H1 (cell line): ENCODE measurements at regions not wholly inside any gene's neighbourhood (a gene's known extent, or its start where the extent isn't known, plus 50 kb on each side); places are given as distances from the start of the nearest gene placed in this dataset.
A peak's percentile ranks its signal among the peaks of the same experiment; 100 is the strongest.

Source experiments
- BACH1 ChIP-seq: IDR thresholded peaks from 2 replicates; pipeline ENCODE4 v1.6.1; 2012; ENCODE audit warnings: low read length, improper control_type of control experiment
- CHD2 ChIP-seq: IDR thresholded peaks from 2 replicates; pipeline ENCODE4 v1.6.1; 2012; ENCODE audit warnings: low read length, improper control_type of control experiment
- CTBP2 ChIP-seq: IDR thresholded peaks from 2 replicates; pipeline ENCODE4 v1.7.0; 2011; ENCODE audit warnings: borderline replicate concordance, mild to moderate bottlenecking, moderate library complexity, mixed read lengths, low read length; ENCODE audit not compliant: insufficient read depth, insufficient read length
- GTF2F1 ChIP-seq: IDR thresholded peaks from 2 replicates; pipeline ENCODE4 v1.6.1; 2012; ENCODE audit warnings: low read depth, low read length, improper control_type of control experiment, borderline replicate concordance
- JUND ChIP-seq: IDR thresholded peaks from 2 replicates; pipeline ENCODE4 v1.6.1; 2011; ENCODE audit warnings: mild to moderate bottlenecking, improper control_type of control experiment, low read length
- MAFK ChIP-seq: IDR thresholded peaks from 2 replicates; pipeline ENCODE4 v1.6.1; 2012; ENCODE audit warnings: low read depth, mild to moderate bottlenecking, improper control_type of control experiment, low read length
- TAF7 ChIP-seq: optimal IDR thresholded peaks from 2 replicates; pipeline ENCODE3; 2011; ENCODE audit warnings: low read depth, mild to moderate bottlenecking, inconsistent platforms, low read length, moderate library complexity, borderline replicate concordance
- TBP ChIP-seq: IDR thresholded peaks from 2 replicates; pipeline ENCODE4 v1.6.1; 2011; ENCODE audit warnings: low read depth, low read length, improper control_type of control experiment
- TF ChIP-seq, protein P1 (sequence below): fragments of 300-600 bp; sonication (generic); IDR thresholded peaks from 2 replicates; pipeline ENCODE4 v1.7.1; 2012; ENCODE audit warnings: low read length, moderate library complexity, mild to moderate bottlenecking, inconsistent platforms; ENCODE audit not compliant: insufficient replicate concordance
- TF ChIP-seq, protein P2 (sequence below): IDR thresholded peaks from 2 replicates; pipeline ENCODE4 v1.6.1; 2011; ENCODE audit warnings: low read depth, mild to moderate bottlenecking, low read length; ENCODE audit not compliant: insufficient read depth

DNA sequence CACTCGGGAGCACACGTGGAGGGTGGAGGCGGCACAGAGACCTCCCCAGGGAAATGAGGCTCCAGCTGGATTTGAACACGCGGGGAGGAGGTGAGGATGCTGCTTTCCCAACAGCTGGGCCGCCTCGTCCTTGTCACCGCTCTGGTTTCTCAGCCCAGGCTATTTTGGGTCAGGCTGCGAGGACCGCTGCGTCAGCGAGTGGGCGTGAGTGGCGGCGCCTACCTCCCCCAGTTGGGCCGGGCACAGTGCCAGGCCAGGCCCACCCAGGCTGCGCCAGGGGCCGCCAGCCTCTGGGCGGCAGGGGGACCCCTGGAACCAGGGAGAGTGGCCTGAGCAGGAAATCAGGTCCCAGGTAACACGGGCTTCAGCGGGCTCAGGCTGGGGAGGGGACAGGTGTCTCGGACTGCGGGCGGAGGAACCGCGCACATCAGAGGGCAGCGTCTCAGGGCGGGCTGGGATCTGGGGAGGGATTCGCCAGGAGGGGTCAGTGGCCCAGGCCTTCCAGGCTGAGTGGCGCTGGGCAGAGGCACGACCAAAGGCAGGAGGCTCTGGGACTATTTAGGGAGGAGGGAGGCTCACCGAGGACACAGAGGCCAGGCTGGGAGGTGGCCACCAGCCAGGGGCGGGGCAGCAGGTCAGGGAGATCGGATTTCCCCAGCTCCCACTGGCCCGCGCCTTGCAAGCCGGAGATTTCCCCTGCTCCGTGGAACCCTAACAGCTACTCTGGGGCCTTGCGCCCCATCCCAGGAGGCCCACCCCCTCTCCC is 125.2 kb upstream of the RET start (continued):
- TF ChIP-seq, protein P1, sequence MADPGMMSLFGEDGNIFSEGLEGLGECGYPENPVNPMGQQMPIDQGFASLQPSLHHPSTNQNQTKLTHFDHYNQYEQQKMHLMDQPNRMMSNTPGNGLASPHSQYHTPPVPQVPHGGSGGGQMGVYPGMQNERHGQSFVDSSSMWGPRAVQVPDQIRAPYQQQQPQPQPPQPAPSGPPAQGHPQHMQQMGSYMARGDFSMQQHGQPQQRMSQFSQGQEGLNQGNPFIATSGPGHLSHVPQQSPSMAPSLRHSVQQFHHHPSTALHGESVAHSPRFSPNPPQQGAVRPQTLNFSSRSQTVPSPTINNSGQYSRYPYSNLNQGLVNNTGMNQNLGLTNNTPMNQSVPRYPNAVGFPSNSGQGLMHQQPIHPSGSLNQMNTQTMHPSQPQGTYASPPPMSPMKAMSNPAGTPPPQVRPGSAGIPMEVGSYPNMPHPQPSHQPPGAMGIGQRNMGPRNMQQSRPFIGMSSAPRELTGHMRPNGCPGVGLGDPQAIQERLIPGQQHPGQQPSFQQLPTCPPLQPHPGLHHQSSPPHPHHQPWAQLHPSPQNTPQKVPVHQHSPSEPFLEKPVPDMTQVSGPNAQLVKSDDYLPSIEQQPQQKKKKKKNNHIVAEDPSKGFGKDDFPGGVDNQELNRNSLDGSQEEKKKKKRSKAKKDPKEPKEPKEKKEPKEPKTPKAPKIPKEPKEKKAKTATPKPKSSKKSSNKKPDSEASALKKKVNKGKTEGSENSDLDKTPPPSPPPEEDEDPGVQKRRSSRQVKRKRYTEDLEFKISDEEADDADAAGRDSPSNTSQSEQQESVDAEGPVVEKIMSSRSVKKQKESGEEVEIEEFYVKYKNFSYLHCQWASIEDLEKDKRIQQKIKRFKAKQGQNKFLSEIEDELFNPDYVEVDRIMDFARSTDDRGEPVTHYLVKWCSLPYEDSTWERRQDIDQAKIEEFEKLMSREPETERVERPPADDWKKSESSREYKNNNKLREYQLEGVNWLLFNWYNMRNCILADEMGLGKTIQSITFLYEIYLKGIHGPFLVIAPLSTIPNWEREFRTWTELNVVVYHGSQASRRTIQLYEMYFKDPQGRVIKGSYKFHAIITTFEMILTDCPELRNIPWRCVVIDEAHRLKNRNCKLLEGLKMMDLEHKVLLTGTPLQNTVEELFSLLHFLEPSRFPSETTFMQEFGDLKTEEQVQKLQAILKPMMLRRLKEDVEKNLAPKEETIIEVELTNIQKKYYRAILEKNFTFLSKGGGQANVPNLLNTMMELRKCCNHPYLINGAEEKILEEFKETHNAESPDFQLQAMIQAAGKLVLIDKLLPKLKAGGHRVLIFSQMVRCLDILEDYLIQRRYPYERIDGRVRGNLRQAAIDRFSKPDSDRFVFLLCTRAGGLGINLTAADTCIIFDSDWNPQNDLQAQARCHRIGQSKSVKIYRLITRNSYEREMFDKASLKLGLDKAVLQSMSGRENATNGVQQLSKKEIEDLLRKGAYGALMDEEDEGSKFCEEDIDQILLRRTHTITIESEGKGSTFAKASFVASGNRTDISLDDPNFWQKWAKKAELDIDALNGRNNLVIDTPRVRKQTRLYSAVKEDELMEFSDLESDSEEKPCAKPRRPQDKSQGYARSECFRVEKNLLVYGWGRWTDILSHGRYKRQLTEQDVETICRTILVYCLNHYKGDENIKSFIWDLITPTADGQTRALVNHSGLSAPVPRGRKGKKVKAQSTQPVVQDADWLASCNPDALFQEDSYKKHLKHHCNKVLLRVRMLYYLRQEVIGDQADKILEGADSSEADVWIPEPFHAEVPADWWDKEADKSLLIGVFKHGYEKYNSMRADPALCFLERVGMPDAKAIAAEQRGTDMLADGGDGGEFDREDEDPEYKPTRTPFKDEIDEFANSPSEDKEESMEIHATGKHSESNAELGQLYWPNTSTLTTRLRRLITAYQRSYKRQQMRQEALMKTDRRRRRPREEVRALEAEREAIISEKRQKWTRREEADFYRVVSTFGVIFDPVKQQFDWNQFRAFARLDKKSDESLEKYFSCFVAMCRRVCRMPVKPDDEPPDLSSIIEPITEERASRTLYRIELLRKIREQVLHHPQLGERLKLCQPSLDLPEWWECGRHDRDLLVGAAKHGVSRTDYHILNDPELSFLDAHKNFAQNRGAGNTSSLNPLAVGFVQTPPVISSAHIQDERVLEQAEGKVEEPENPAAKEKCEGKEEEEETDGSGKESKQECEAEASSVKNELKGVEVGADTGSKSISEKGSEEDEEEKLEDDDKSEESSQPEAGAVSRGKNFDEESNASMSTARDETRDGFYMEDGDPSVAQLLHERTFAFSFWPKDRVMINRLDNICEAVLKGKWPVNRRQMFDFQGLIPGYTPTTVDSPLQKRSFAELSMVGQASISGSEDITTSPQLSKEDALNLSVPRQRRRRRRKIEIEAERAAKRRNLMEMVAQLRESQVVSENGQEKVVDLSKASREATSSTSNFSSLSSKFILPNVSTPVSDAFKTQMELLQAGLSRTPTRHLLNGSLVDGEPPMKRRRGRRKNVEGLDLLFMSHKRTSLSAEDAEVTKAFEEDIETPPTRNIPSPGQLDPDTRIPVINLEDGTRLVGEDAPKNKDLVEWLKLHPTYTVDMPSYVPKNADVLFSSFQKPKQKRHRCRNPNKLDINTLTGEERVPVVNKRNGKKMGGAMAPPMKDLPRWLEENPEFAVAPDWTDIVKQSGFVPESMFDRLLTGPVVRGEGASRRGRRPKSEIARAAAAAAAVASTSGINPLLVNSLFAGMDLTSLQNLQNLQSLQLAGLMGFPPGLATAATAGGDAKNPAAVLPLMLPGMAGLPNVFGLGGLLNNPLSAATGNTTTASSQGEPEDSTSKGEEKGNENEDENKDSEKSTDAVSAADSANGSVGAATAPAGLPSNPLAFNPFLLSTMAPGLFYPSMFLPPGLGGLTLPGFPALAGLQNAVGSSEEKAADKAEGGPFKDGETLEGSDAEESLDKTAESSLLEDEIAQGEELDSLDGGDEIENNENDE = no peak
- no peak for TF ChIP-seq MAFK
- TF ChIP-seq, protein P2, sequence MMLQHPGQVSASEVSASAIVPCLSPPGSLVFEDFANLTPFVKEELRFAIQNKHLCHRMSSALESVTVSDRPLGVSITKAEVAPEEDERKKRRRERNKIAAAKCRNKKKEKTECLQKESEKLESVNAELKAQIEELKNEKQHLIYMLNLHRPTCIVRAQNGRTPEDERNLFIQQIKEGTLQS = no peak
- no peak for TF ChIP-seq TAF7
- no peak for TF ChIP-seq CHD2
- TF ChIP-seq BACH1 = no peak
- no peak for TF ChIP-seq GTF2F1
- TF ChIP-seq JUND = no peak
- TF ChIP-seq CTBP2 = peak; percentile 32
- TF ChIP-seq TBP = no peak
